ENCODE measurements at regions not wholly inside any gene's neighbourhood (a gene's known extent, or its start where the extent isn't known, plus 50 kb on each side); places are given as distances from the start of the nearest gene placed in this dataset.

- in situ Hi-C loops (cut with HindIII; ENCODE audit: low sequenced_read_pairs): no loop called here
Observed at GRCh38 chr5:12419075-12419474, 514.8 kb upstream of the CTNND2 start.

- in situ Hi-C loops (cut with HindIII; ENCODE audit: low sequenced_read_pairs): no loop called here
Observed at GRCh38 chr5:12413585-12413984, 509.3 kb upstream of the CTNND2 start.

- in situ Hi-C loops (cut with HindIII; ENCODE audit: low sequenced_read_pairs): no loop called here
Observed at GRCh38 chr5:12413075-12413474, 508.8 kb upstream of the CTNND2 start.

- in situ Hi-C loops (cut with HindIII; ENCODE audit: low sequenced_read_pairs): no loop called here
Observed at GRCh38 chr5:12399868-12400267, 495.6 kb upstream of the CTNND2 start.

DNA sequence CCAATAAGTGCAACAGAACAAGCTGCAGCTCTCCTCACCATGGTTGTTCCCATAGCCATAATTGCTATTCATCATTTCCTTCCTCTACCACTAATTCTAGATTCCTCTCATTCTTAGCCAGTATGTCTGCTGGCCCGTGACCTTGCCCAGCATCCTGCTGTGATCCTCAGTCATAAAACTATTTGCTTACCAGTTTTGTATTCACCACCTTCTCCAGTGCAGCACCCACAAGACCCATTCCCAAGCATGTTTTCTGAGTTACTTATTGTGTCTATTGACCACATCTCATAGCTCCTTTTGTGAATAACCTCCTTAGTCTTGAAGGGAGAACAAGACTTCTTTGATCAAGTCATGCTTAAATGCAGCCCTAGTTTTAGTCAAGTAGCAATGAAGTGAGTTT is 488.0 kb upstream of the CTNND2 start:
- in situ Hi-C loops (cut with HindIII; ENCODE audit: low sequenced_read_pairs): no loop called here

DNA sequence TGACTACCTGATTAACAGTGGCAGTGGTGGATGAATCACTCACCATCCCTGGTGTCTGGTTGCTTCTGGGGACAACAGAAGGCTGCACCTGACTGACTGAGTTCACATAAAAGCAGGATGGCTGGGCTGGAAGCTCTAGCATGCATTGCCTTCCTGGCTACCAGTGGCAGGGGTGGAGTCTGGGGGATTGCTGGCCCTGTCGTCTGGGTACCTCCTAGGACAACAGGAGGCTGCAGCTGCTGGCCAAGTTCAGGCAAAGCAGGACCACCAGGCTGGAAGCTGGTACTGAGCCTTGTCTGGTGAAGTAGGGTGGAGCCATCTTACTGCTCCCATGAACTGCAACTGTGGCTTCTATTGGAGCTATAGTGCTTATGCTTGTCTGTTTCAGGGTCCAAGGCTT is 480.8 kb upstream of the CTNND2 start:
- in situ Hi-C loops (cut with HindIII; ENCODE audit: low sequenced_read_pairs): no loop called here

DNA sequence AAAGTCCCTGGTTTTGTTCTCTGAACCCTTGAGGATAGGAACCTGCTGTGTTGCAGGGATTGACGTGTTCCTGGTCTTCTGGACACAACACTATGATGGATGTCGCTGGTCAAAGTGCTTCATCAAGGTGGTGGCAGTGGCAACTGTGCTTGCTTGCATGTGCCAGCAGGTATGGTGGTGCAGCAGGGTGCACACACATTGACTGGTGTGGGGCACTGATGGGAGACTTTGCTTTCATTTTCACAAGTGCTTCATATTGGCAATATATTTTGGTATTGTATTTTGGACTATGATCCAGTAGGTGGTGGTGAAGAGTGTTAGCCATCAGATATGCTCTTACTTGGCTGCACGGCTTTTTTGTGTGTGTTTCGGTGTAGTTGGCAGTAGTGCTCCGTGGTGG is 479.8 kb upstream of the CTNND2 start:
- in situ Hi-C loops (cut with HindIII; ENCODE audit: low sequenced_read_pairs): loop anchor here (5.0 kb wide), 1 partner anchor 53 kb away; no protein-coding TSS in a partner anchor

GRCh38 chr5:12367973-12368372 is 463.7 kb upstream of the CTNND2 start:
- in situ Hi-C loops (cut with HindIII; ENCODE audit: low sequenced_read_pairs): no loop called here

DNA sequence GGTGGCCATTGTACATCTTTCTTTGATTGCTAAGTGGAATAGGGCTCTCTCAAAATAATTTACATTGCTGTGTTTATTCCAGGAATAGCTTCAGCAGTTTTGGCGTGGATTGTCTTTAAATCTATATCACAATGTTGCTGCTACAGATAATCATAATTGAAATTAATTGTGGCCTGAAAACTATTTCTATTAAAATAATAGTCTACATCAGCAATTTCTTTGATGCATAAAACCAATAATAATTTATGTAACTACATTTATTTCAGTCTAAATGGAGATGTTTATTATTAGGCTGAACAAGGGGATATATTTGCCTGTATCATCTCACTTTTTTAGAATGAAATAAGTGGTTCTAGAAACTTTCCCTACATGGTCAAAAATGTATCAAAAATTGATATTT is 456.0 kb upstream of the CTNND2 start:
- in situ Hi-C loops (cut with HindIII; ENCODE audit: low sequenced_read_pairs): no loop called here

GRCh38 chr5:12358371-12359090 is 454.3 kb upstream of the CTNND2 start:
- in situ Hi-C loops (cut with HindIII; ENCODE audit: low sequenced_read_pairs): no loop called here

DNA sequence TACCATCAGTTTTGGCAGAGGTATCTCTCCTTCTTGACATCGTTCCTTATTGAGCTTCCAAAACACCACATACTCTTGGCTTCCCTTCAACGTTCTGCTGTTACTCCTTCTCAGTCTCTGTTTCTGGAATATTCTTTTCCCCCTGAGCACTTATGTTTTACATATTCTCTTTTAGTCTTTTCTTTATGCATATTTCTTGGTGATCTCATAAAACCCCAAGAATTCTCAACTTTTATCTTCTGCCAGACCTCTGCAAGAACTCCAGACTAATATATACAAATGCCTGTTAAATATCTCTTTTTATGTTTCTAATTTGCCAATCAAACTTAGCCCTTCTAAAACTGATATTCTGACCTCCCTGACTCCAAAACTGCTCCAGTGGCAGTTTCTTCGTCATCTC is 453.4 kb upstream of the CTNND2 start:
- in situ Hi-C loops (cut with HindIII; ENCODE audit: low sequenced_read_pairs): no loop called here

GRCh38 chr5:12354686-12355085 is 450.4 kb upstream of the CTNND2 start:
- in situ Hi-C loops (cut with HindIII; ENCODE audit: low sequenced_read_pairs): no loop called here

- in situ Hi-C loops (cut with HindIII; ENCODE audit: low sequenced_read_pairs): no loop called here
Observed at GRCh38 chr5:12343558-12343957, 439.3 kb upstream of the CTNND2 start.

DNA sequence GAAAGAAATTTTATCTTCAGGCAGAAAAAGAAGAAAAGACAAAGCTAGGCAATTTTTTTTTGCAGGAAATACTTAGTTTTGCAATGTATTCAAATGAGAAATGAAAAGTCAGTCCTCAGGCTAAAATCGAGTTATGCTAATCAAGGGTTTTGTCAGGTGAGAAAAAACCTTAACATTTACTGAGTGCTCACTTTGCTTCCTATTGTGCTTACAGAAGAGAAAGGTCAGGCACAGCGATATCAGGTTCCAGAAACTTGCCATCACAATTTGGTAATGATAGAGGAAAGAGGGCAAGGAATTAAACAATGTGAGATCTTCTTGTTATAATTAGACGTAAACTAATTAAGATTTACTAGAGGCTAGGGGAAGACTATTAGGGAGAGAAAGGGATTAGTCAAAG is 431.7 kb upstream of the CTNND2 start:
- in situ Hi-C loops (cut with HindIII; ENCODE audit: low sequenced_read_pairs): no loop called here

- in situ Hi-C loops (cut with HindIII; ENCODE audit: low sequenced_read_pairs): no loop called here
Observed at GRCh38 chr5:12332480-12332879, 428.2 kb upstream of the CTNND2 start.

- in situ Hi-C loops (cut with HindIII; ENCODE audit: low sequenced_read_pairs): no loop called here
Observed at GRCh38 chr5:12330993-12331588, 426.8 kb upstream of the CTNND2 start.

GRCh38 chr5:12330381-12330780 is 426.1 kb upstream of the CTNND2 start:
- in situ Hi-C loops (cut with HindIII; ENCODE audit: low sequenced_read_pairs): no loop called here

GRCh38 chr5:12323637-12324229 is 419.5 kb upstream of the CTNND2 start:
- in situ Hi-C loops (cut with HindIII; ENCODE audit: low sequenced_read_pairs): no loop called here

DNA sequence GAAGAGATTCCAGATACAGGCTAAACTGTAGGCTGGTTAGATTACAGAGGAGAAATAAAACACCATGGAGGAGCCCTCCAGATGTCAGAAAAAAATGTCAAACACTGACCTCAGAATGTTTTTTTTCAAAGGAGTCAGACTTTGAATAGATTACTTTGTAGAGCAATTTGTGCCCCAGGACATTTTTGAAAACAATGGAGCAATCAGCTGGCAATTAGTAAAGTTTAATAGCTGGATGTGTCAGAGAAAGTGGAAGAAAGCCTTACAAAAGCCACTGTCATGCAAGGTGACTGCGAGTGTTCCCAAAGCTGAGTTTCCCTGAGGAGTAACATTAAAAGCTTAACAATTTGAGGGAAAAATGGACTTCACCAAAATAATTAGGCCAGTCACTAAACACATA is 417.8 kb upstream of the CTNND2 start:
- in situ Hi-C loops (cut with HindIII; ENCODE audit: low sequenced_read_pairs): no loop called here

DNA sequence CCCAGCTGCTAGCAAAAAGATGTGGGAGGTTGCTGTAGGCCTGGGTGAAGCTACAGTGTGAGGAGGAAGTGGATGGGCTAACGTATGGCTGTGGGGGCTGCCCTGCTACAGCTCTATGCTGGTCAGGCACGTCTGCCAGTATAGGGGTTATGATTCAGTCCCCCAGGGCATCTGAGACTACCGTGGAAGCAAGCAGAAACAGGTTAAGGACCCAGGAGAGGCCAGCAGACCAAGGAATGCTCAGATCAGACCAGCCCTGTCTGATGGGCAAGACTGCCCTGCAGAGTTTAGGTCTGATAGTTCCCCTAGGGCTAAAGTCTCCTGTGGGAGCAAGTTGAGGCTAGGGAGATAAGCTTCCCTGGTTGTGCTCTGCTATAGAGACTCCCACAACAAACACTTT is 416.1 kb upstream of the CTNND2 start:
- in situ Hi-C loops (cut with HindIII; ENCODE audit: low sequenced_read_pairs): no loop called here

DNA sequence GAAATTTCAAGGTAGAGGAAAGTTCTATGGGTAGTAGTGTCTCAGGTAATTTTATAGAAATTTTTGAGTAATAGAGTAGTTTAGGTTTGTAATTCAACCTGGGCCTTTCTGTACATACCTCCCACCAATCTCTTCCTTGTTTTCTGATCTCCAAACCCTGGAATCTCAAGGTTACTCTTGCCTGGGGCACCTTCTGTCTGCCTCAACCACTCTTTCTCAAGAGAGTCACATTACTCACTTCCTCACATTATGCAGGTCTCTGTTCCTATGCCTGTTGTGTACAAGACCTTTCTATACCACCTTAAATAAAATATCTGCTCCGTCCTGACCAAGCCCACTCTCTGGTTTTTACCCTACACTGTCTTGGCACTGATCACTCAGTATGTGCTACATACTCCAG is 412.6 kb upstream of the CTNND2 start:
- in situ Hi-C loops (cut with HindIII; ENCODE audit: low sequenced_read_pairs): no loop called here

DNA sequence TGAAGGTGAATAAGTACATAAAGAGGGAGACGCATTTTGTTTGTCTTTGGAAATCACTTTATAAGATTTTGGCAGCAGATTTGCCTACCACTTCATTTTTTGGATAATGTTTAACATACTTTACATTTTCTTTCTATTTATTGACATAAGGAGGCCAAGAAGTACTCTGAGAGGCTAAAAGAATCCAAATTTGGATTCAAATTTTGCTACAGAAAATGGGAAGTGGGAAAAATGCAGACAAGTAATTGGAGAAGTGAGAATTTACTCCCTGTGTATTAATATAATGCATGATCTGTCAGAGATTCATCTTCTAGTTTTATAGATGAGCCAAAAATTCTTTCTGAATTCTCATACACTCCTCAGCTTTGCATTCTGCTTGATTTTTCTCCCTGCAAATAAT is 411.2 kb upstream of the CTNND2 start:
- in situ Hi-C loops (cut with HindIII; ENCODE audit: low sequenced_read_pairs): no loop called here

All from endothelial cell of hepatic sinusoid (primary cell).